Fibroblast of lung (primary cell): ENCODE measurements at regions not wholly inside any gene's neighbourhood (a gene's known extent, or its start where the extent isn't known, plus 50 kb on each side); places are given as distances from the start of the nearest gene placed in this dataset.

Source experiments
- CTCF ChIP-seq, 2 donors: IDR thresholded peaks in 1 of 2; conservative IDR thresholded peaks in 1 of 2; 1 replicate in 1 of 2; 2 replicates in 1 of 2; pipeline ENCODE4 v1.5.1; 2011 to 2012; ENCODE audit warnings: low read length in 2 of 2, control low read depth in 1 of 2, inconsistent platforms in 1 of 2, low read depth in 1 of 2, mild to moderate bottlenecking in 1 of 2
- EZH2 ChIP-seq: IDR thresholded peaks from 2 replicates; pipeline ENCODE4 v1.5.1; 2012; ENCODE audit warnings: low read length, control low read depth, mild to moderate bottlenecking; ENCODE audit errors: missing control alignments

- TF ChIP-seq CTCF (conservative IDR thresholded peaks at IDR 0.05 in 1 of 2, IDR thresholded peaks at IDR 0.05 in 1 of 2; ENCODE audit: low read depth in 1 of 2, low read length in 2 of 2) (no peak), EZH2 (no peak)
Observed at GRCh38 chr6:15783484-15783883, 120.7 kb upstream of the DTNBP1 start.
